HG02571 (cell line): ENCODE measurements at regions not wholly inside any gene's neighbourhood (a gene's known extent, or its start where the extent isn't known, plus 50 kb on each side); places are given as distances from the start of the nearest gene placed in this dataset.

Experiments used
- ATAC-seq: cut with Tn5 transposase; IDR thresholded peaks from one replicate; pipeline ENCODE4 v1.9.1; 2021; ENCODE audit warnings: mild to moderate bottlenecking, moderate library complexity; ENCODE audit not compliant: unreplicated experiment

DNA sequence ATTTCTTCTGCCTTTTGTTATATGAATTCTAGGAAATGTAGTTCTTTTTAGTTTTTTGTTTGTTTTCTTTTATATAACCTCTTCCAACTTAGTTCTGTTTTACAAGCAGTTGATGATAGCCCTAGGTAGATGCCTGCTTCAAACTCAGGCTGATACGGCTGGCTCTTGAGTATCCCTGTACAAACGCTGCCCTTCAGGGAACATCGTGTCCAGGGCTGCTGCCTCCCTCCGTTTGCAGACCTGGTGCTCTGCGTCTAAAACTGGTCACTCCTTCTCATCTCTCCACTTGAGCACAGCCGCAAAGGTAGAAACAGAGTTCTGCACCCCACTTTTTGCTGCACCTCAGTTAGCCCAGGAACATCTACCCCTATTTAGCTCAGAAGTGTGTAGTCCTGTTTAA is 310.1 kb downstream of the PRL start:
- ATAC-seq: no peak

DNA sequence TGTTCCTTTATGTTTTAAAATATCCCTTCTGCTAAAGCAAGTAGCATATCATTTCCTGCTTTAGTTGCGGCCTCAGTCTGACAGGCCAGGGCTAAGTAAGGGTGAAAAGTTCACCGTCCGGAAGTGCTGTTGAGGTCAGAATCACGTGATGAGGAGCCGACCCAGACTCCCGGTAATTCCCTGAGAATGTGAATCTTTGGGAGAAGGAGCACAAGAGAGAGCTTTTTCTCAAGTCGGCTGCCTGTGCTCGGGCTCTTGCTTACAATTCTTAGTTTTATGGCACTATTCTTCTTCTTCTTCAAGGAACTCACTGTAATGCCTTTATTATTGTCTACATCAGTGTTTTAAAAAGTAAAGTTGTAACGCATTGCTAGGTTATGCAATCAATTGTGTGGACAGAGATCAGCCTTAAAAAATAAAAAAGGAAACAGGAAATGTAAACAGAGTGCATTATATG is 309.3 kb downstream of the PRL start:
- no peak for ATAC-seq

DNA sequence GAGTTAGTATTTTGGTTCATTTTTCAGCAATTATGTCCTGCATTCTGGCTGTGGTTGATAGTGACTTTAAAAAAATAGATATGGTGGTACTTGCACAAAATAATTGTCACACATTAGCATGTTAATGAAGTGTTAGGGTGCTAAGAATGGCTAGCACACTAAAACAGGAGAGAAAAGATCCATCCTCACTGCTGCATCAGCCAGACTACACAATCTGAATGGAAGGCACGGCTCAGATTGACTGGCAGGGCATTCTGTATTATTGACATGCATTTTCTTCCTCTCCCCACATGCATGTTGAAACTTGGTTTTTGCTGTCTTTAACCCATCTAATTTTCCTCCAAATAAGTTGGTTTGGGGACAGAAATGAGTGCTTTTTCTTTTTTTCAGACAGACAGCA is 306.3 kb downstream of the PRL start:
- no peak for ATAC-seq

DNA sequence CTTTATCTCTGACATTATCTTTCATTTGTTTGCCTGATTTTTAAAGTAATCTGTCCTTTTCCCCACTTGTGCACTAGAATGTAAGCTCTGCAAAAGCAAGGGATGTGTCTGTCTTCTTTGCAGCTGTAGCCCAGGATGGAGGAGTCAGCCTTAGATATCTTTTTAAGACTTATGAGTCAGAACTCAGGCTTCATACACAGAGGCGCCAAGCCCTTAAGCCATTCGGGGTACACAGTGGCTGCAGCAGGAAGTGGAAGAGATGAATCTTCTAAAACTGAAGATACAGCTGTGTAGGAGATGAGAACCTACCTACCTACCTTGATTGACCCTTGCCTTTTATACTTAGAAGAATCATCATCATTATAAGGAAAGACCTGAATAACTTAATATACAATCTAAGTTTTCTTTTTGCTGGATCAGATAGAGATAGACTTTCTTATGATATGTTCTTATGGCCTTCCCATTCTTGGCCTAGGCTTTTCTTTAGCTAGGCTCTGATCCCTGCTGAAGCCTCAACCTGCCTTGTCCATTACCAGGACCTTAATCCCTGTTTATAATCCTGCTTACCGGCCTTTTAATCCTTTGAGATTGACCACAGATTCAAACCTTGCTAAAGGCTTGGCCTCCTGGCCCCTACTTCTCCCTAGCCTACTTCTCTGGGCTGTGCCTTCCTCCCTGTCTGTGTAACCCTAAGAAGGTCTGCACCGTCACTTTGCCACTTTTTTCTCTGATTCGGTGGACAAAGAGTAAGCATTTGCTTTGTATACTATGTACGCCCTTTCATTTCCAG is 304.5 kb downstream of the PRL start:
- no peak for ATAC-seq

DNA sequence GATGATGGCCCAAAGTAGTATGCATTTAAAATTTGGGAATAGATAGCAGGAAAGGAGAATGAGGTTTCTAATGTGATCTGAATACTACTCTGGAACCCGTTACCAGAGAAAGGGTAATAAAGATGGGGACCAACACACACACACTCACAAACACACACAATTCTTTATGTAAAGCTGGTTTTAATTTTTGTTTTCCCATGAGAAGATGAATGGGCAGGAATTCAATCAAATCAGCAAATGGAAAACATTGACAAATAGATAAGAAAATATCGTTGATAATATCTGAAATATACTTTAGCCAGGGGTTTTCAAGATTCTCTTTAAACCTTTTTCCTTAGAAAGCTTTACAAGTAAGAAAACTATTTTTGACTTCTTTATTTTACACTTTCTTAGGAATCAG is 303.0 kb downstream of the PRL start:
- ATAC-seq: no peak

DNA sequence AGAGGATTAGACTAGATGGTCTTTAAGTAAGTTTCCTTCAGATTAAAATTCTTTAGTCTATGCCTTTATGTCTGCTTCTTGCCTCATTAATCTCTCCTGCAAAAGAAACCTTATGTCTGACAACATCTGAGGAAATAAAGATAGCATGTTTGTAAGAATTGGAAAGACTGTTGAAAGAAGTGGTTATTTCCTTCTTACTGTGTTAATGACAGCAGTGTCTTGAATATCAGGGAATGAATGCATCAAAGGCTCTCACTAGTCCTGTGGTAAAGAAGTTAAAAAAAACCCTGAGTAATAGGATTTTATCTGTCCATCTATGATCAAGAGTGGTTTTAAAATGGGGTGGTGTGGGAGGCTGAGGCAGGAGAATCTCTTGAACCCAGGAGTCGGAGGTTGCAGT is 302.0 kb downstream of the PRL start:
- no peak for ATAC-seq

DNA sequence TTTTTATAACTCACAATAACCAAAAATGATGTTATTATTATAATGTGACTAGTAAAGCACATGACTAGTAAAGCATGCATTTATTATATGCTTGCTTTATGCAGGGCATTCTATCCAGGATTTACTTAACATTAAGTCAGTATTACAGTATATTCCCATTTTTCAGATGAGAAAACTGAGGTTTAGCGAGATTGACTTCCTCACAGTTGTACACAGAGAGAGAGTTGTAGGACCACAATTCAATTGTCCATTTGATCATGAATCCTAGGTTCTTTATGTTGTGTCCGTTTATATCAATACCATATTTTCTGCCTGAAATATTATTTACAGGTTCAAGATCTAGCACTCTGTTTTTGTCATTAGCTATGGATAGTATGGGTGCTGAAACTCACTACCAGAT is 301.5 kb downstream of the PRL start:
- no peak for ATAC-seq

DNA sequence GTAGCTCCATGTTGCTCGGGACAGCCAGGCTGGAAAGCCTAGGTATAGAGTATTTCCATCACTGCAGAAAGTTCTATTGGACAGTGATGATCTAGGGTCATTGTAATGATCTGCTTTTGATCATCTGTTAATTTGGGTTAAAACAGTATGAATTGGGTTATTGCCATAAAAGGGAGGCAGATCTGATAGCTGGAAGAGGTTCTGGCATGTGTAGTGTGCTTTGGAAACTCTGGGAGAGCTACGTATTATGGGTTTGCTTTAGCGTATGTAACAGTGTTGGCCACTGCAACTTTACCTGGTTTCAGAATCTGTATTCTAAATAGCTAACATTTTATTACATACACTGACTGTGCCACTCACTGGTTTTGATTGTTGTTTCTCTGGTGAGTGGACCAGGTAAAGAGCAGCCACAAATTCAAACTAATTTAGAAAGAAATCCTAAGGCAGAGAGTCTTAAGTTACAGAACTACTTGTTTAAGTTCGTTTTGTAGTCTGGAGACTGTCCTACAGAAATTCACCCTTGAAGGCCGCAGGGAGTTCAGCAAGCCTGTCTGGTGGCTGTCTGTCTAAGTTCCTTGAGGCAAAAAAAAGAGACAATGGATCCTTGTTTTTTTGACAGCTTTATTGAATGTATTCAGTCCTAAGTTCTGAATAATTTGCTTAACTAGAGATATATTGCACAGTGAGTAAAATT is 300.3 kb downstream of the PRL start:
- no peak for ATAC-seq

DNA sequence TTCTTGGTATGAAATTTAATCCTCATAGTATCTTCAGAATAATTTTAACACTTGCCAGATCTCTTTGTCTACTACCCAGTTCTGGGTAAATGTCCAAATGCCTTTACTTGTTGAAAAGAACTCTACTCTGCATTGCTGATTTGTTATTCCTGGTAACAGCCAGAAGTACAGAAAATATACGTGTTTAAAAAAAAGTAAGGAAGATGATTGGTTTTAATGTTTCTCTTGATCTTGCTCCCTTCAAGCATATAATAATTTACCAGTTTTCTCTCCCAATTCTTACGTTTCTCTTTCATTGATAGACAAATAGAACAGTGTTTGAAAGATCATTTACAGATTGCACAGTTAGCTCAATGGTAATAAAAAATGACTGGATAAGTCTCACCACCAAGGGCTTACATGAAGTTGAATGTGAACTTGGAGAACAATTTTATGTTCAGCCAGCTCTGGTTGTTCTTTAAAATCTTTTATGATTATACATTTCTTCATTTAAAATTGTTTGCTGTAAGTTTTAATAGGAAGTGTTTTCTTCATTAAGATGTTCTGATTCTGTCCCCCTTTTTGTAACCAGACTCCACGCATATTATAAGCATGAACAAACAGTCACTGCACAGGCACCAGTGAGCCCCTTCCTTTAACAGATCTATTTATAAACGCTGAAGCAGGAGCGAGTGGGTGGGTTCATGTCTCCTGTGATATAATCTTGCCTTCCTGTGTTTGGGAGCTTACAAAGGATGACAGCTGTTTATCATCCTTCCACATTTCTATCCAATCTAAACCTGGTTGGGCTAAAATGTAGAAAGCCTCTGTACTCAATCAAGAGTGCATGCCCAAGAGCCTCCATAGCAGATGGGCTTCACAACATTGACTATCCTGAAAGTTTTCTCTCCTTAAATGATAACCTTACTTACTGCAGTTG is 299.5 kb downstream of the PRL start:
- ATAC-seq: no peak

DNA sequence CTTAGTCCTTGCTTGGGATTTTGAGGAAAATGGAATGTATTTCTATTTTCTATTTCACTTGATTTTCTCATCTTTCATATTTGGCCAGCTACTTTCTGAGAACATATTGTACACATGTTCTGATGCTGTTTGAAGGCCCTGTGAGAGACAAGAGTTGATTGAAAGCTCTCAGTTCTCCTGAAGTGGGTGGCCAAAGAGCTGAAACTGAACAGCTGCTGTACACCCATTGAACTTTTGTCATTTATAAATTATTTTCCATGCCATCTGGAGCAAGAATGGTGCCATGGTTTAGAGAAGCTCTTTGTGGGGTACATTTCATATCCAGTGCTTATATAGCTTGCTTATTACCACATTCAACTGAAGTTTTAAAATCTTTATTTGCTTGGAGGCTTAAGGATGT is 298.3 kb downstream of the PRL start:
- no peak for ATAC-seq

DNA sequence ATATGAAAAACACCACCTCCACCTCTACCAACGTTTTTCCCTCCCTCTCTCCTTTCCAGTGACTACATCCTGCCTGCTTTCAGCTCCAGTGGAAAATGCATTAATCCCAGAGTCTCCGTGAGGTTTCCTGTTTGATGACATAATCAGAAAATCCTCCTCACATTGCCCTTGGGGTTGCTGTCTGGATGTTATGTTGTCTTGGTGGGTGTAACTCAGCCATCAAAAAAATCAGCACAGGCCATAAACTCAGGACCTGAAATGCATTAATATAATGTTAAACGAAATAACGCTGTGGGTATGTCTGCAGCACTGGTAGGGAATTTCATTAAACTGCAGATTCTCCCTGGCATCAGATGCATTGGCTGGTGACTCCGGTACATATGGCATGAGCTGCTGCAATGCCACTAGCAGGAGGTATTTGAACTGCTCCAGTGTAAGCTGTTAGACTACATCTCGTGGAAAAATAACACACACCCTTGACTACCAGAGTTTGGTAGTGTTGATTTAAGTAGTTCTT is 297.8 kb downstream of the PRL start:
- ATAC-seq: no peak

DNA sequence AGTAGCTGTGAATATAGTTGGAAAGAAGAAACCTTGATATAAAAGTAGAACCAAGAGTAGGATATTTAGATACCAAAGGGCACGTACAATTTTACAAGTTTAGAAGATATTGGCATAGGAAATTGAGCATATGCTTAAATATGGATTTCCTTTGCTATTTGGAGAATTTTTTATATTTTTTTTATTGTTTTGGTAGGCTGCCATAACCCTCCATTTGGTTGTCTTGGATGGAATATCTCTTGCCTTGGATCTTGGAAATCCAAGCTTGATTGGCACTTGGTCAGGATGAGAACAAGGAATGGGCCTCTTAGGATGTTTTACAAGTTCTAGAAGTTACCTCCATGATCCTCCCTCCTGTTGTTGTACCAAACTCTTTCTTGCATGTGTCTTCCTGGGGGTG is 297.1 kb downstream of the PRL start:
- no peak for ATAC-seq

DNA sequence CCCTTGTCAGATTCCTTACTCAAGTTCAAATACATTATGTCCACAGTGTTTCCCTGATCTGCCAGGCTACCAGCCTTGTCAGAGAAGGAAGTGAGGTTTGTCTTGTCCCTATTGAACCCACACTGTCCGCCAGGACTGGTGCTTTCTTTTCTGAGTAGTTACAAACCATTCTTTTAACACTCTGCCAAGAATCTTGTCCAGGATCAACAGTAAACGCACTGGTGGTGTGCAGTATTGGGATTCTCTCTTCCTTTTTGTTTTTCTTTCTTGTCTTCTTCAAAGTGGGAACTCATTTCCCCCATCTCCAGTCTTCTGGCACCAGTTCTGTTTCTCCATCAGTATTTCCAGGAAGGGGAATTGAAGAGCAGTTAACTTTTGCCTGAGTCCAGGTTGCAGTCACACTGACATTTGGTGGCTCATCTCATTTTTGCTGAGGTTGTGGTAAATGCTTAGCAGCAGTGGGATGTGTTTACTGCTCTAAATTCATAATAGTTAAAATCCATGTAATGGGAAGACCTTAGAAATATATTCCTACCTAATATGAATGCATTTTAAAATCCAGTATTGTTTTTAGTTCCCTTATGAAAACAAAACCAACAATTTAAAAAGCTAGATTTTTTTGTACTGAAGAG is 295.3 kb downstream of the PRL start:
- ATAC-seq: no peak

DNA sequence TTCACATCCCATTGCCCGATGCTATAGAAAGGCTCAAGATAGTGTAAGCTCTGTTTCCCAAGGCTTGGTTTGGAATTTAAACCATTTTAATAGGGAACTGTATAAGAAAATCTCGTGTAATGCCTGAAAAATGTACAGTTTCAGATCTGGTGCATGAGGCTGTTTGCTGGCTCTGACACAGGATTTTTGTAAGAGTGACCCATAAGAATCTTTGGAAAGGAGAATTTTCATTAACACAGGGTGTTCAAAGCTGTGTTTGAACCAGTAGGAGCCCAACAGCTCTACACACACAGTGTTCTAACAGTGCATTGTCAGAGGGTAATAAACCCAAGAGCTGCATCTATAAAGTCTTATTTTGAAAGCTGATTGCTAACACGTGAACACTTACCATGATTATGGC is 293.5 kb downstream of the PRL start:
- no peak for ATAC-seq

DNA sequence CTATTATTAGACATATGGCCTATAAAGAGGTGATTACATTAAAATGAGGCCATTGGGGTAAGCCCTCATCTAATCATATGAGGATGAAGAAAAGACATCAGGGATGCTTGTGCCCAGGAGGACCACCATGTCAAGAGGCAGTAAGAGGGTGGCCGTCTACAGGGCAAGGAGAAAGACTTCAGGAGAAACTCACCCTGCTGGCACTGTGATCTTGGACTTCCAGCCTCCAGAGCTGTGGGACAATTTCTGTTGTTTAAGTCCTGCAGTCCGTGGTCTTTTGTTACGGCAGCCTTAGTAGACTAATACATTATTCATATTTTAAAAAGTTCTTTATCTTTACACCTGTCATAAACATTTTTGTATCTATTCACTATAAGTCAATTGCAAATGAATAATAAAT is 290.0 kb downstream of the PRL start:
- no peak for ATAC-seq

DNA sequence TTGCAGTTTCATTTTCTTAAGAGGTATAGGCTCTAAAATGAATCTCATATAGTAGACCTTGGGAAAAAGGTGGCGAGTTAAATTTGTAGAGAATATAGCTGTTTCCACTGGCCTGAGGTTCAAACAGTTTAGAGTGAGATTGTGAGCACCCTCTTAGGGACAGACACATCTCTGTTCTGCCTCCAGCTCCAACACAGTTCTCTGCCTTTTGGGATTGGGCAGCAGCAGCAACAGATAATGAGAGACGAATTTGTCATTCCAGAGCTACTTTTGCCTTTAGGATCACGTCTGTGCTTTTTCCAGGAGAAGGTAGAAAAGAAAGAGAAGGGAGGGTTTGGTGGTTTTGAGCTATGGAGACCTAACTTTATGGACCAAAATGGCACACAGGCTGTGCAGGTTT is 289.4 kb downstream of the PRL start:
- no peak for ATAC-seq

DNA sequence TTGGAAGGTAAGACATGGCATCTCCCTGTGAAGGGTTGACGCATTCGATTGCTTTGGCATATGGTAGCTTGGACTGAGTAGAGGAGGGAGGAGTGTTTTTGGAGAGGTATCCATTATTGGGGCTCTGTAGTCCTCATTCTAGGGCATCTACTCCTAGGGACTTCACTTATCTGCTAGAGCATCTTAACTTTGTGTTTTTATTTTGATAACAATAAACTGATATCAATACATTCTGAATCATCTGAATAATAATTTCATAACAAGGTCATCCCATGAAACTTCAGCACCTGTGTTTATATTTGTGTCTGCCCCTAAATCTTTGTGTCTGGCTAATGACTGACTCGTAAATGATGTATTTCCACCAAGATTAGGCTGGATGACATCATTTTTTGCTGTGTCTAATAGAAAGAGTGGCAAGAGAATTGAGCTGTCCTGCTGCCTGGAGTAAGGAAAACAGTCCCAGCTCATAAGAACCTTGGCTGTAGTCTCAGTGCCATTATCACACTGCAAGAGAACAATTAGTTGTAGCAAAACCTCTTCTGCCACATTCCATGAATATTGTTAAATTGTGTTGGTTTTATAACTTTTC is 288.5 kb downstream of the PRL start:
- ATAC-seq: no peak

DNA sequence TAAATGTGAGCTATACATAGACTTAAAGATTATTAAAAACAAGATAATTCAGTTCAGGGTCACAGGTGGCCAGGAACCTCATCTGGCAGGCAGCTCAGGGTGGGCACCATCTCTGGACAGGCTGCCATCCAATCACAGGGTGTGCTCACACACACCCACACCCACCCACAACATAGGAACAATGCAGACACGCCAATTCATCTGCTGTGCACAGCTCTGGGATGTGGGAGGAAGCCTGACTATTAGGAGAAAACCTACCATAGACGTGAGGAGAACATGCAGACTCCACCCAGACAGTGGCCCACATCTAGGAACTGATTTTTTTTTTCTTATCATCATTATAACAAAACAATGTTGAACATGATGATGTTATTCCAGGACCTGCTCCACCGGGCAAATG is 286.7 kb downstream of the PRL start:
- ATAC-seq: no peak

DNA sequence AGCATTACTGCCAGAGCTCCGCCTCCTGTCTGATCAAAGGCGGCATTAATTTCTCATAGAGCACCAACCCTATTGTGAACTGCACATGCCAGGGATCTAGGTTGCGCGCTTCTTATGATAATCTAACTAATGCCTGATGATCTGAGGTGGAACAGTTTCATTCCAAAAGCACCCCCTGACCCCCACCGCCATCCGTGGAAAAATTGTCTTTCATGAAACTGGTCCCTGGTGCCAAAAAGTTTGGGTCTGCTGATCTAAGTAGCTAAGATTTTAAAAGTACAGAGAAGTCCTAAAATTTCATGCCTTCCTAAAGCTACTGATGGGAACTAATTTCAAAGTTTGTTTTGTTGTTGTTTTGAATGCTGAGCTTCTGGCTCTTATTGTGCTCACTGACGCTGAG is 281.6 kb downstream of the PRL start:
- no peak for ATAC-seq

DNA sequence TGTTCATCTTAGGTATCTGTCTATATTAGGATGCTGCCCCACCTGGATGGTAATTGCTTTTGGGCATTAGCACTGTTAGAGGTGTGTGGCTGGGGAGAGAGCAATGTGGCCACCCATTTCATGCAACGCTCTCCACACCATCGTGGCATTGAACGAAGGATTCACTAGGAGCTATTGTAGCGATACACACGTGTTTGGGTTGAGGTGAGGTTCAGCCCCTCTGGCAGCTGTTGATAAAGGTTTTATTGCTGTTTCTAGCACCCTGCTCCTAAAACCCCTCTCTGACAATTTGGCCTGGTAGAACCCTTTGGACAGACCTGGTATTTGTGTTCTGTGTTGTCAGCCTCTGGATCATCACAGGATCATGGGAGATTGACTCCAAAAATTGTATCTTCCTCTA is 280.9 kb downstream of the PRL start:
- ATAC-seq: no peak

DNA sequence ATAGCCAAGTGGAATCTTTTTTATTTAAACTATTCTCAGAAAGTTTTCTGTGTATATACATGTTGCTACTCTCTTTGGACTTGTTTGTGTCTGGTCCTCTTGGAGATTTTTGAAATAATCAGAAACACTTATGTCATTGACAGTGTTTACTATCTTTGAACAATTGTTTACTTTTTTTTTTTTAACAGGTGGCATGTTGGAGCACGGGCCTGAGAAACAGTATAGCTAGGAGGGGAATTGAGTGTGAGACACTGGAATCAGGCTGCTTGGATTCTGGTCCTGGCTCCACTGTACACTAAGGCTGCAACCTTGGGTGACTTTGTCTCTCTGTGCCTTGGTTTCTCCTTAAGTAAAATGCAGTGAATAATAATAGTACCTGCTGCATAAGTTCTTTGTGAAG is 279.6 kb downstream of the PRL start:
- no peak for ATAC-seq
